HL-60 (cell line): ENCODE measurements at regions not wholly inside any gene's neighbourhood (a gene's known extent, or its start where the extent isn't known, plus 50 kb on each side); places are given as distances from the start of the nearest gene placed in this dataset.

ENCODE experiments used
- GABPA ChIP-seq: IDR thresholded peaks from 2 replicates; pipeline ENCODE4 v1.6.1; 2012; ENCODE audit warnings: low read depth
- POLR2AphosphoS5 ChIP-seq: IDR thresholded peaks from 2 replicates; pipeline ENCODE4 v1.6.1; 2012; ENCODE audit warnings: low read depth
- SPI1 ChIP-seq: IDR thresholded peaks from 2 replicates; pipeline ENCODE4 v1.6.1; 2012; ENCODE audit warnings: low read depth, mild to moderate bottlenecking, borderline replicate concordance
- TF ChIP-seq, protein P1 (sequence below): IDR thresholded peaks from one replicate; pipeline ENCODE4 v1.5.1; 2011; ENCODE audit warnings: low read length, control low read depth, inconsistent platforms; ENCODE audit not compliant: insufficient read depth
- TF ChIP-seq, protein P2 (sequence below): IDR thresholded peaks from 2 replicates; pipeline ENCODE4 v1.6.1; 2012; ENCODE audit warnings: low read depth; ENCODE audit not compliant: insufficient replicate concordance

DNA sequence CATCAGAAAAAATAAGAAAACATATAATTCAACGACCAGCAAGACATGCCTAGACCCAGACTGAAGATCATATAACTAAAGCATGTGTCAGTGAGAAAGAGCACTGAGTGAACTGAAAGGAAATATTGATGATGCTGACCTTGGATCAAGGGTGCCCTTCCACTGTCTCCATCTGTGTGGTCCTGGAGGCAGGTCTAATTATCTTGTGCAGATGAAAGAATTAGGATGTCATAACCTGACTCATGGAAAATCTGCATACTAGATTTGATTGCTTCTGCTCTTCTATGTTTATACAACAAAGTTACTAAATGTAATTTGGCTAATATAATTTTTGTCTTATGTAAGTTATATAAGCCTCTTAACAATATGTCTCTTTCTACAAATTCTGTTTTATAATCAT is 264.6 kb upstream of the TGFBR2 start:
- no peak for TF ChIP-seq POLR2AphosphoS5
- TF ChIP-seq, protein P1, sequence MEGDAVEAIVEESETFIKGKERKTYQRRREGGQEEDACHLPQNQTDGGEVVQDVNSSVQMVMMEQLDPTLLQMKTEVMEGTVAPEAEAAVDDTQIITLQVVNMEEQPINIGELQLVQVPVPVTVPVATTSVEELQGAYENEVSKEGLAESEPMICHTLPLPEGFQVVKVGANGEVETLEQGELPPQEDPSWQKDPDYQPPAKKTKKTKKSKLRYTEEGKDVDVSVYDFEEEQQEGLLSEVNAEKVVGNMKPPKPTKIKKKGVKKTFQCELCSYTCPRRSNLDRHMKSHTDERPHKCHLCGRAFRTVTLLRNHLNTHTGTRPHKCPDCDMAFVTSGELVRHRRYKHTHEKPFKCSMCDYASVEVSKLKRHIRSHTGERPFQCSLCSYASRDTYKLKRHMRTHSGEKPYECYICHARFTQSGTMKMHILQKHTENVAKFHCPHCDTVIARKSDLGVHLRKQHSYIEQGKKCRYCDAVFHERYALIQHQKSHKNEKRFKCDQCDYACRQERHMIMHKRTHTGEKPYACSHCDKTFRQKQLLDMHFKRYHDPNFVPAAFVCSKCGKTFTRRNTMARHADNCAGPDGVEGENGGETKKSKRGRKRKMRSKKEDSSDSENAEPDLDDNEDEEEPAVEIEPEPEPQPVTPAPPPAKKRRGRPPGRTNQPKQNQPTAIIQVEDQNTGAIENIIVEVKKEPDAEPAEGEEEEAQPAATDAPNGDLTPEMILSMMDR = no peak
- TF ChIP-seq, protein P2, sequence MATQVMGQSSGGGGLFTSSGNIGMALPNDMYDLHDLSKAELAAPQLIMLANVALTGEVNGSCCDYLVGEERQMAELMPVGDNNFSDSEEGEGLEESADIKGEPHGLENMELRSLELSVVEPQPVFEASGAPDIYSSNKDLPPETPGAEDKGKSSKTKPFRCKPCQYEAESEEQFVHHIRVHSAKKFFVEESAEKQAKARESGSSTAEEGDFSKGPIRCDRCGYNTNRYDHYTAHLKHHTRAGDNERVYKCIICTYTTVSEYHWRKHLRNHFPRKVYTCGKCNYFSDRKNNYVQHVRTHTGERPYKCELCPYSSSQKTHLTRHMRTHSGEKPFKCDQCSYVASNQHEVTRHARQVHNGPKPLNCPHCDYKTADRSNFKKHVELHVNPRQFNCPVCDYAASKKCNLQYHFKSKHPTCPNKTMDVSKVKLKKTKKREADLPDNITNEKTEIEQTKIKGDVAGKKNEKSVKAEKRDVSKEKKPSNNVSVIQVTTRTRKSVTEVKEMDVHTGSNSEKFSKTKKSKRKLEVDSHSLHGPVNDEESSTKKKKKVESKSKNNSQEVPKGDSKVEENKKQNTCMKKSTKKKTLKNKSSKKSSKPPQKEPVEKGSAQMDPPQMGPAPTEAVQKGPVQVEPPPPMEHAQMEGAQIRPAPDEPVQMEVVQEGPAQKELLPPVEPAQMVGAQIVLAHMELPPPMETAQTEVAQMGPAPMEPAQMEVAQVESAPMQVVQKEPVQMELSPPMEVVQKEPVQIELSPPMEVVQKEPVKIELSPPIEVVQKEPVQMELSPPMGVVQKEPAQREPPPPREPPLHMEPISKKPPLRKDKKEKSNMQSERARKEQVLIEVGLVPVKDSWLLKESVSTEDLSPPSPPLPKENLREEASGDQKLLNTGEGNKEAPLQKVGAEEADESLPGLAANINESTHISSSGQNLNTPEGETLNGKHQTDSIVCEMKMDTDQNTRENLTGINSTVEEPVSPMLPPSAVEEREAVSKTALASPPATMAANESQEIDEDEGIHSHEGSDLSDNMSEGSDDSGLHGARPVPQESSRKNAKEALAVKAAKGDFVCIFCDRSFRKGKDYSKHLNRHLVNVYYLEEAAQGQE = no peak
- no peak for TF ChIP-seq GABPA
- TF ChIP-seq SPI1 = no peak
